ENCODE measurements at regions not wholly inside any gene's neighbourhood (a gene's known extent, or its start where the extent isn't known, plus 50 kb on each side); places are given as distances from the start of the nearest gene placed in this dataset.

DNA sequence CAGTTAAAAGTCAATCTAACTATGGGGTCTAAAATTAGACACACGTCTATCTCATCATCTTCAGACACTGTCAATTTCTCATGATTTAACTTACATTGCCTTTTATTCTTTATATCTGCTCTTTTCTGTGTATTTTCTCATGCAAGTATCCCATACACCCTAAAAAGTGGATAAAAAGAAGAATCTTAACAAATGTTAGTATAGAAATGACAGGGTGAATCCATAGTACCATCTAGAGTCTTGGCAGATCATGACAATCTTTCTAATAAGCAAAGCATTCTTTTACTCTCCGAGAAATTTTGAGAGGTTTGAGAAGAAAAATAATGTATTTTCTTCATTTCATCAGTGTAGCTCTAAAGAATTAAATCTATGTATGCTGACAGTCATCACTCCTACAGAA lies 382.7 kb downstream of the C6orf118 start:
- no peak for FAIRE-seq
- DNase-seq (ENCODE audit: low spot score), result no peak

- no peak for FAIRE-seq
- DNase-seq (ENCODE audit: low spot score), result no peak
These were observed 383.5 kb downstream of the C6orf118 start for GRCh38 chr6:164925681-164926530.

GRCh38 chr6:164924674-164925073 lies 384.7 kb downstream of the C6orf118 start:
- FAIRE-seq, result no peak
- no peak for DNase-seq (ENCODE audit: low spot score)

- DNase-seq (ENCODE audit: low spot score), result no peak
- no peak for FAIRE-seq
These were observed 392.2 kb downstream of the C6orf118 start for GRCh38 chr6:164917211-164917610.

- no peak for FAIRE-seq
- DNase-seq (ENCODE audit: low spot score), result no peak
These were observed 393.3 kb downstream of the C6orf118 start for GRCh38 chr6:164916087-164916486.

GRCh38 chr6:164911873-164912580 lies 397.4 kb downstream of the C6orf118 start:
- no peak for FAIRE-seq
- no peak for DNase-seq (ENCODE audit: low spot score)

- FAIRE-seq (no peak), DNase-seq (ENCODE audit: low spot score) (no peak)
These were observed 398.3 kb downstream of the C6orf118 start for GRCh38 chr6:164911151-164911550.

GRCh38 chr6:164906766-164907165 lies 402.6 kb downstream of the C6orf118 start:
- DNase-seq (ENCODE audit: low spot score) (no peak), FAIRE-seq (no peak)

DNA sequence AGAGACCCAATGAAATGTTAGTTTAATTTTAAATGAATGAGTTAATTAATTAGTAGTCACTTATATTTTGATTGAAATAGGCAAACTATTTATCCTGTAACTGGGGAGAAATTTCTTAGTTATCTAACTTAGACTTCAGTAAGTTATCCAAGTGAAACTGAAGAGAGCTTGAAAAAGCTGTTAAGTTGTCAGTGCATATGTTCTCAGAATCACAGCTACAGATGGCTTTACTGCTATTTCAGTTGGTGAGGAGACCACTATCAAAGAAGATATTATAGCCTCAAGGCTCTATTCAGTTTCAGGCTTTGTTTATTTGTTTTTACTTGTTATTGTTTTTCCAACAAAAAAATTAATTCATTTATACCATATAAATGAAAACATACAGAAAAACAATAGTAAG lies 404.1 kb downstream of the C6orf118 start:
- FAIRE-seq (no peak), DNase-seq (ENCODE audit: low spot score) (no peak)

DNA sequence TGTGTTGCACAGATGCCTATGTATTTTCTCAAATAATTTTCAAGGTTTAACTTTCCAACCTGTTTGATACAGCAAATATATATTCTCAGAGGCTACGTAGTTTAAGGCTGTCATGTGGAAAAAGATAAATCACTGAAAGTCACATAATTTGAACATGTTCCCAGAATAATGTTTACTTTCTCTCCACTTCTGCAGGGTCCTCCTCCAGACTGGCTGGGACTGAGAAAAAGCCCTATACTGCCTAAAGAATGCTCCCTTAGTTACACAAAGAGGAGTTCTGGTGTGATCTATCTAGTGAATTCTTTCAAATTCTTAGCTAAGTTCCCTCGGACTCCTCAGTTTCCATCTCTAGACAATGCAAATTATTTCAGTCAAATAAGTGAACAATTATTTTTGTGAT lies 411.0 kb downstream of the C6orf118 start:
- no peak for DNase-seq (ENCODE audit: low spot score)
- no peak for FAIRE-seq

- DNase-seq (ENCODE audit: low spot score), result no peak
- FAIRE-seq, result no peak
These were observed 411.7 kb downstream of the C6orf118 start for GRCh38 chr6:164897523-164898235.

DNA sequence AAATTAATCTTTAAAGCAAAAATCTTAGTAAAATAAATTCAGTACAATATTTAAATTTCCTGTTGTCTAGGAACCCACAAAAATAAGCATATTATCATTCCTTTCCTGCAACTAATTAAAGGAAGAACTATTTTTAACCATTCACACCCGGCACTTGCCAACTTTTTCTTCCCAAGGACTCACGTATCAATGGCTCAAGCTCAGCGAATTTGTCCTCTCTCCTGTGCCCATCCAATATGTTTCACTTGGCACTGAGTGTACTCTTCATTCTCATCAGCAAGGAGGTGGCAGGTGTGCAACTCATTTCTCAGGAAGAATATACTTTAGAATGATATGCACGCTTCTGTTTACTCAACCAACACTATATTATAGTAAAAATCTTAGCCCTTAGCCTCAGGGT lies 419.4 kb downstream of the C6orf118 start:
- DNase-seq (ENCODE audit: low spot score) (no peak), FAIRE-seq (no peak)

DNA sequence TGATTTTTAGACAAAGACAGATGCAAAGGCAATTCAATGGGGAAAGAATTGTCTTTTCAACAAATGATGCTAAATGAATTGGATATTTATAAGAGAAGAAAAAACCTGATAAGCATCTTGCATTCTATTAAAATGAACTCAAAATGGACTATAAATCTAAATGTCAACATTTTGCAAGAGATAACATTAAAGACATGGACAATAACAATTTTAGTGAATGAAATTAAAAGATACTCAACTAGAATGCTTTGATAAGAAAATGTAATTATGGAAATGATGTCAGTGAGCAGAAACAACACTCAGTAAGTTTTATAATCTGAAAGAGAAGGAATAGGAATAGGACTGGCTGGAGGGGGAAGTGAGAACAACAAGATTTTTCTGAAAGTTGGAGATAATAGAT lies 421.7 kb downstream of the C6orf118 start:
- DNase-seq (ENCODE audit: low spot score) (no peak), FAIRE-seq (no peak)

DNA sequence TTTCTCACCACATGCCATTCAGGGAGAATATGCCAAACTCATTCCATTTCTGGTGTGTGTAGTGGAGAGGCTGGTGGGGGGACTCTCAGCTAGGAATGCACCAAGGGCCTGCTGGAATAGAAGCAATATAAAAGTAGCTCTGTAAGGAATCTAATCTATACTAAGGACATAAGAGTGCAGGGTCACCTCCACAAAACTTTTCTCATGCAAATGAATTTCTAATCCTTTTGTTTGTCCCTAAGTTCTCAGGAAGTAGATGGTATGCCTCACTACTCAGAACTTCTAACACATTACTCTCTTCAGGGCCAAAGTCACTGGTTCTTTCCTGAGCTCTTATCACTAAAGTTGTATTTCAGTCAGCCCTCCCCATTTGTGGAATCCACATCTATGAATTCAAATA lies 427.2 kb downstream of the C6orf118 start:
- no peak for DNase-seq (ENCODE audit: low spot score)
- no peak for FAIRE-seq

GRCh38 chr6:164871783-164872182 lies 437.6 kb downstream of the C6orf118 start:
- no peak for FAIRE-seq
- DNase-seq (ENCODE audit: low spot score), result no peak

DNA sequence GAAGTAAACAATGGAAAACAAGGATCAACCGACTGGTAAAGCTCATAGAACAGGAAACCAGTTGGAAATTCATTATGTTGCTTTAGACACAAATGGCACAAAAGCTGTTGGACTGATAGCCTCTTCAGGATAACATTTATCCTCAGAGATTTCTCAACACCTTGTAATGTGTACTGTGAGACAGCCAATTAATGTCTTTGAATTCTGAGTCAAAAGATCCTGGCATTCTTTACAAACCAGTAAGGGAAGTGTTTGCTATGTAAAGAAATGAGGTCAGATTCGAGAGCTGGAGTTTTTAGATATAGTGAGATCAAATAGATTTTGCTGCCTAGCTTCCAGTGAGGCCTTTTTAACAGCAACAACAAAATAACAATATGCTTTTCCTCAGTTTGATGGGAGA lies 439.2 kb downstream of the C6orf118 start:
- DNase-seq (ENCODE audit: low spot score), result no peak
- no peak for FAIRE-seq

- DNase-seq (ENCODE audit: low spot score) (no peak), FAIRE-seq (no peak)
These were observed 447.4 kb downstream of the C6orf118 start for GRCh38 chr6:164861967-164862366.

DNA sequence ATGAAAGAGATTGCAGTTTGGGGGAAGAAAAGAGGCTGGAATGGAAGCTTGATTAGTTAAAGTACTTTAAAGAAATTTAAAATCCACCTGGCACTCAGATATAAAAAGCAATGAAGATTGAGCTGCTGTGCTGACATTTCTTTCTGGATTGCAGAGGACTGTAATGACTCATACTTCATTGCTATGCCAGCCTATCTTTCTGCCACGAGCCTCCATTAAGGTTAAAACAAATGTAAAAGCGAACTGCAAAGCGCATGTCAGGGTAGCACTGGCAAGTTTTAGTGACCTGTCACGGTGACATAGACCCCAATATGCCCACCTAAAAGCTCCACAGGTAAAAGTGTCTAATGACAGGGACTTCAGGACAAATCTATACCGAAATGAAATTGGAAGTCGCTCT lies 449.6 kb downstream of the C6orf118 start:
- FAIRE-seq (no peak), DNase-seq (ENCODE audit: low spot score) (no peak)

- DNase-seq (ENCODE audit: low spot score) (no peak), FAIRE-seq (no peak)
These were observed 453.3 kb downstream of the C6orf118 start for GRCh38 chr6:164856138-164856537.

- no peak for DNase-seq (ENCODE audit: low spot score)
- FAIRE-seq, result no peak
These were observed 454.1 kb downstream of the C6orf118 start for GRCh38 chr6:164855281-164855680.

GRCh38 chr6:164854526-164854925 lies 454.9 kb downstream of the C6orf118 start:
- no peak for DNase-seq (ENCODE audit: low spot score)

GRCh38 chr6:164845773-164846172 lies 463.6 kb downstream of the C6orf118 start:
- FAIRE-seq (no peak), DNase-seq (ENCODE audit: low spot score) (no peak)

More at GRCh38 chr6:164854526-164854925, 454.9 kb downstream of the C6orf118 start:
- FAIRE-seq, result no peak
